Endothelial cell of umbilical vein (primary cell): ENCODE measurements at regions not wholly inside any gene's neighbourhood (a gene's known extent, or its start where the extent isn't known, plus 50 kb on each side); places are given as distances from the start of the nearest gene placed in this dataset.

Source experiments
- BruUV-seq: library from RNA; stranded (reverse); fragments of 400-500 nt; replicated peaks from 2 replicates; lab custom pipeline; 2021; lab: Mats Ljungman, UMichigan
- CTCF ChIA-PET: fragments of 300-600, 350-600 bp; sonication (Branson Sonifier 250); formaldehyde crosslinking; loops from one replicate; lab custom pipeline; 2021; ENCODE audit warnings: antibody characterized with exemption, inconsistent platforms; lab: Charles Lee
- POLR2A ChIA-PET: fragments of 300-600, 350-600 bp; sonication (Branson Sonifier 250); formaldehyde crosslinking; loops from one replicate; lab custom pipeline; 2021; ENCODE audit warnings: antibody characterized with exemption, inconsistent platforms; lab: Charles Lee
- DNase-seq: peaks from one replicate; pipeline ENCODE4 v3.0.0-alpha.2; 2011; ENCODE audit warnings: low read depth, low spot score
- FAIRE-seq: peaks from 2 replicates; lab custom pipeline; 2011; peaks lifted over from hg19 to GRCh38; lab: Jason Lieb, UNC
- H2AFZ ChIP-seq: 2 replicates; pipeline ENCODE4 v1.6.0; 2012; ENCODE audit warnings: low read depth, low read length, control low read depth, inconsistent platforms
- H3K27ac ChIP-seq: 2 replicates; pipeline ENCODE4 v1.5.1; 2011; ENCODE audit warnings: low read depth, mild to moderate bottlenecking, control low read depth, low read length, moderate library complexity; ENCODE audit not compliant: insufficient read depth
- H3K27me3 ChIP-seq, 2 experiments: 2 replicates each; pipeline versions ENCODE4 v1.6.0 to v1.6.1; 2011; ENCODE audit warnings: low read length in 2 of 2, mixed read lengths in 1 of 2; ENCODE audit not compliant: control insufficient read depth in 2 of 2, insufficient read depth in 2 of 2
- H3K36me3 ChIP-seq, 2 experiments: 2 replicates in 1 of 2; 3 replicates in 1 of 2; pipeline ENCODE4 v1.5.1; 2011; ENCODE audit warnings: low read length in 2 of 2, mild to moderate bottlenecking in 1 of 2, moderate library complexity in 1 of 2; ENCODE audit not compliant: control insufficient read depth in 2 of 2, insufficient read depth in 2 of 2; ENCODE audit errors: extremely low read depth in 1 of 2
- H3K4me1 ChIP-seq: 3 replicates; pipeline ENCODE4 v1.5.1; 2011; ENCODE audit warnings: mild to moderate bottlenecking, low read length; ENCODE audit not compliant: control insufficient read depth, insufficient read depth; ENCODE audit errors: extremely low read depth
- H3K4me2 ChIP-seq: 2 replicates; pipeline ENCODE4 v1.6.1; 2011; ENCODE audit warnings: low read length, control low read depth, mixed read lengths; ENCODE audit not compliant: insufficient read depth
- H3K4me3 ChIP-seq, 3 experiments: fragments of 200-600 bp in 1 of 3; sonication (generic), shearing (Covaris generic) in 1 of 3; replicated peaks in 1 of 3; 2 replicates each; pipeline ENCODE4 v1.5.1; 2011 to 2016; ENCODE audit warnings: control low read depth in 3 of 3, low read length in 3 of 3, mild to moderate bottlenecking in 2 of 3, inconsistent platforms in 1 of 3, low read depth in 1 of 3, moderate library complexity in 1 of 3; ENCODE audit not compliant: insufficient read depth in 1 of 3
- H3K79me2 ChIP-seq: 2 replicates; pipeline ENCODE4 v1.6.0; 2012; ENCODE audit warnings: low read length, inconsistent platforms; ENCODE audit not compliant: control insufficient read depth, insufficient read depth
- H3K9ac ChIP-seq: replicated peaks from 2 replicates; pipeline ENCODE3; 2011; ENCODE audit warnings: low read length, control low read depth; ENCODE audit not compliant: insufficient read depth; ENCODE audit errors: extremely low read depth
- H3K9me1 ChIP-seq: replicated peaks from 3 replicates; pipeline ENCODE4 v1.6.0; 2011; ENCODE audit warnings: mild to moderate bottlenecking, low read length; ENCODE audit not compliant: control insufficient read depth, insufficient read depth; ENCODE audit errors: extremely low read depth
- H3K9me3 ChIP-seq: replicated peaks from 2 replicates; pipeline ENCODE4 v1.5.1; 2012; ENCODE audit warnings: low read length, inconsistent platforms; ENCODE audit not compliant: control insufficient read depth, insufficient read depth
- H4K20me1 ChIP-seq: replicated peaks from 2 replicates; pipeline ENCODE3; 2011; ENCODE audit warnings: mild to moderate bottlenecking, low read length; ENCODE audit not compliant: control insufficient read depth, insufficient read depth; ENCODE audit errors: extremely low read depth
- CTCF ChIP-seq, 2 donors: IDR thresholded peaks; 1 replicate in 1 of 2; 2 replicates in 1 of 2; pipeline ENCODE4 v1.5.1; 2011; ENCODE audit warnings: low read length in 2 of 2, mild to moderate bottlenecking in 2 of 2, moderate library complexity in 2 of 2, control low read depth in 1 of 2, inconsistent platforms in 1 of 2, low read depth in 1 of 2; ENCODE audit not compliant: insufficient read depth in 1 of 2; ENCODE audit errors: extremely low read depth in 1 of 2
- EZH2 ChIP-seq: IDR thresholded peaks from 2 replicates; pipeline ENCODE4 v1.6.1; 2012; ENCODE audit warnings: borderline replicate concordance, low read depth, mild to moderate bottlenecking, moderate library complexity, low read length, inconsistent platforms; ENCODE audit not compliant: severe bottlenecking
- FOS ChIP-seq: IDR thresholded peaks from 2 replicates; pipeline ENCODE4 v1.6.1; 2011; ENCODE audit warnings: mild to moderate bottlenecking, low read length, moderate library complexity, borderline replicate concordance; ENCODE audit not compliant: insufficient read depth
- GATA2 ChIP-seq: IDR thresholded peaks from 2 replicates; pipeline ENCODE4 v1.7.0; 2011; ENCODE audit warnings: low read depth, mild to moderate bottlenecking, moderate library complexity, mixed read lengths, low read length; ENCODE audit not compliant: insufficient read length, insufficient read depth
- JUN ChIP-seq: IDR thresholded peaks from 2 replicates; pipeline ENCODE4 v1.6.1; 2011; ENCODE audit warnings: borderline replicate concordance, low read depth; ENCODE audit not compliant: insufficient read length, insufficient read depth
- MAX ChIP-seq: IDR thresholded peaks from 2 replicates; pipeline ENCODE4 v1.6.1; 2011; ENCODE audit not compliant: insufficient read depth, insufficient read length
- MYC ChIP-seq: IDR thresholded peaks from one replicate; pipeline ENCODE4 v1.6.1; 2011; ENCODE audit warnings: mild to moderate bottlenecking, low read depth, low read length
- POLR2A ChIP-seq: IDR thresholded peaks from 2 replicates; pipeline ENCODE4 v1.6.1; 2012; ENCODE audit warnings: low read depth, mild to moderate bottlenecking, control low read depth, low read length
- POLR2AphosphoS5 ChIP-seq: IDR thresholded peaks from 2 replicates; pipeline ENCODE4 v1.6.1; 2012; ENCODE audit warnings: low read depth, mild to moderate bottlenecking, control low read depth, low read length, moderate library complexity; ENCODE audit not compliant: insufficient read depth
- dilution Hi-C: fragments of 300-500 bp; cut with MboI; formaldehyde crosslinking; loops from one replicate; pipeline ENCODE4 v1.15.0; 2019; ENCODE audit warnings: low sequenced_read_pairs; ENCODE audit not compliant: extremely low pct_ligation_motif_present
- intact Hi-C: fragments of 100-400 bp; cut with micrococcal nuclease; formaldehyde crosslinking; loops from one replicate; pipeline ENCODE4 v1.10.0; 2022

- ChIA-PET CTCF (interaction anchor here (0.5 kb wide), 1 partner anchor 783 kb away, joined by 3 read pairs; no protein-coding TSS in a partner anchor), POLR2A (no interaction called here)
- Histone ChIP-seq H2AFZ (no peak overlapping the region), H3K79me2 (no peaks in the 10 kb centered on the region), H4K20me1 (no peaks in the 10 kb centered on the region), H3K9me3 (no peaks in the 10 kb centered on the region), H3K4me3 (no peak overlapping the region), H3K36me3 (no peaks in the 10 kb centered on the region), H3K27ac (no peak overlapping the region), H3K9me1 (no peaks in the 10 kb centered on the region), H3K4me2 (no peak overlapping the region), H3K4me1 (no peaks in the 10 kb centered on the region), H3K27me3 (peaks cover 0 to 2% of the 10 kb centered on the region in 2 experiments), H3K9ac (no peak overlapping the region)
- TF ChIP-seq EZH2 (no peak), MAX (no peak), CTCF (IDR thresholded peaks at IDR 0.05; ENCODE audit: extremely low read depth in 1 of 2, insufficient read depth in 1 of 2, low read depth in 1 of 2, low read length in 2 of 2) (no peak), MYC (no peak), GATA2 (no peak), POLR2A (no peak), JUN (no peak), FOS (no peak), POLR2AphosphoS5 (no peak)
- BruUV-seq, result no TSS peak
- DNase-seq, result no peak
- dilution Hi-C loops, result no loop called here
- intact Hi-C loops, result no loop called here
- FAIRE-seq, result no peak
Observed at GRCh38 chr11:57081356-57081755, 92.6 kb downstream of the OR5AK2 start.
